K562 (cell line): ENCODE measurements at regions not wholly inside any gene's neighbourhood (a gene's known extent, or its start where the extent isn't known, plus 50 kb on each side); places are given as distances from the start of the nearest gene placed in this dataset.

Experiments used
- CTCF ChIP-seq, 3 experiments: IDR thresholded peaks in 2 of 3; conservative IDR thresholded peaks in 1 of 3; 2 replicates each; pipeline ENCODE4 v1.5.1; 2011 to 2012; ENCODE audit warnings: low read length in 3 of 3, mild to moderate bottlenecking in 3 of 3, control low read depth in 2 of 3, improper control_type of control experiment in 1 of 3, inconsistent platforms in 1 of 3, low read depth in 1 of 3, mixed read lengths in 1 of 3, moderate library complexity in 1 of 3; ENCODE audit not compliant: insufficient read depth in 2 of 3
- EP300 ChIP-seq: IDR thresholded peaks from 2 replicates; pipeline ENCODE4 v1.6.1; 2012; ENCODE audit warnings: low read length, improper control_type of control experiment
- FOXM1 ChIP-seq, 2 experiments: fragments of 450-650 bp in 1 of 2; sonication (generic) in 1 of 2; formaldehyde crosslinking in 1 of 2; IDR thresholded peaks; 2 replicates each; pipeline versions ENCODE4 v1.6.1 to v1.9.0; 2017 to 2022; ENCODE audit warnings: low read depth in 2 of 2, mild to moderate bottlenecking in 2 of 2, missing genetic modification reagents in 1 of 2, moderate library complexity in 1 of 2
- GMEB1 ChIP-seq: fragments of 250-450 bp; sonication (Bioruptor Pico); IDR thresholded peaks from 2 replicates; pipeline ENCODE4 v1.4.0; 2020; ENCODE audit warnings: mild to moderate bottlenecking
- IRF1 ChIP-seq: sonication (generic); formaldehyde crosslinking; IDR thresholded peaks from 2 replicates; pipeline ENCODE4 v1.8.0; 2022; ENCODE audit warnings: missing genetic modification reagents, mild to moderate bottlenecking, borderline replicate concordance
- KDM4B ChIP-seq, 2 experiments: fragments of 450-650 bp in 1 of 2; sonication (generic) in 1 of 2; IDR thresholded peaks; 2 replicates each; pipeline ENCODE4 v1.6.1; 2016 to 2017; ENCODE audit warnings: borderline replicate concordance in 2 of 2, antibody characterized with exemption in 1 of 2, low read depth in 1 of 2, mild to moderate bottlenecking in 1 of 2
- PTRF ChIP-seq: fragments of 450-650 bp; IDR thresholded peaks from 2 replicates; pipeline ENCODE4 v1.6.1; 2016; ENCODE audit warnings: mild to moderate bottlenecking, missing genetic modification characterization, missing compliant biosample characterization
- TRIM28 ChIP-seq: fragments of 450-650 bp; IDR thresholded peaks from 2 replicates; pipeline ENCODE4 v1.6.1; 2017
- ZSCAN29 ChIP-seq: fragments of 450-650 bp; IDR thresholded peaks from 2 replicates; pipeline ENCODE4 v1.6.1; 2017

- TF ChIP-seq CTCF (IDR thresholded peaks at IDR 0.05 in 2 of 3, conservative IDR thresholded peaks at IDR 0.05 in 1 of 3; ENCODE audit: insufficient read depth in 2 of 3, low read depth in 1 of 3, low read length in 3 of 3) (no peak), PTRF (no peak), ZSCAN29 (no peak), EP300 (no peak), FOXM1 (IDR thresholded peaks at IDR 0.05; ENCODE audit: low read depth) (no peak), FOXM1 (CRISPR knock-in tag; IDR thresholded peaks at IDR 0.05; ENCODE audit: low read depth) (no peak), KDM4B (IDR thresholded peaks at IDR 0.05; ENCODE audit: borderline replicate concordance in 2 of 2, low read depth in 1 of 2) (no peak), GMEB1 (CRISPR knock-in tag) (no peak), IRF1 (no peak), TRIM28 (no peak)
Observed at GRCh38 chr1:104403883-104404282, 654.2 kb downstream of the AMY1C start.
